ENCODE measurements at regions not wholly inside any gene's neighbourhood (a gene's known extent, or its start where the extent isn't known, plus 50 kb on each side); places are given as distances from the start of the nearest gene placed in this dataset.

GRCh38 chr17:71936977-71937376 lies 183.8 kb upstream of the SOX9 start:
- TF ChIP-seq CTCF (optimal IDR thresholded peaks at IDR 0.05 in 1 of 3, IDR thresholded peaks at IDR 0.05 in 1 of 3, conservative IDR thresholded peaks at IDR 0.05 in 1 of 3; ENCODE audit: extremely low read depth in 1 of 3, insufficient read depth in 2 of 3, low read length in 3 of 3) (no peak), EZH2 (IDR thresholded peaks at IDR 0.05; ENCODE audit: low read length) (no peak)

Measured in keratinocyte (primary cell).